ENCODE measurements at regions not wholly inside any gene's neighbourhood (a gene's known extent, or its start where the extent isn't known, plus 50 kb on each side); places are given as distances from the start of the nearest gene placed in this dataset.

DNA sequence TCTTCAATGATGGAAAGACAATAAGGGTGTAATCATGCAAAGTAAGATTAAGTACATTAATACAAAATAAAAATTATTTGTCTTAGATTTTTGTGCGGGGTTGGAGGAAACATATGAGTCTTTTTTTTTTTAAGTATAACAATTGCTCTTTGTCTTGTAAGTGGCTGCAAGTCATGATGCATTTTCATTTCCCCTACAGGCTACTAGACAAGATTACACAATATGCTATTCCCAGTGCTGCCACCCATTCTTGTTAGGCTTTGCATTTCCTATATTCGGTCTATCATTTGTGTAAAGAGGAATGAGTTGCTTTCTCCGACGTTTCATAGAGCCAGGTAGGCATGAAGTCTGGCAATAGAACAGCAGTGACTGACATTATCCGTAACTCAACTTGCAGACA is 294.2 kb upstream of the CYLC2 start:
- Histone ChIP-seq H3K79me2 (ENCODE audit: control insufficient read depth in 1 of 2, insufficient read depth in 2 of 2, low read length in 2 of 2) (no peaks in the 10 kb centered on the region), H3K56ac (replicated peaks; ENCODE audit: insufficient read length, low read depth, low read length) (no peak overlapping the region), H3K27ac (ENCODE audit: low read depth, low read length) (no peak overlapping the region), H2AFZ (ENCODE audit: low read length) (no peak overlapping the region), H3K14ac (ENCODE audit: insufficient read length) (no peak overlapping the region), H3K36me3 (ENCODE audit: control insufficient read depth in 2 of 4, insufficient read depth in 4 of 4, low read length in 3 of 4) (no peaks in the 10 kb centered on the region), H3K23ac (ENCODE audit: insufficient read length) (no peak overlapping the region), H3K4me3 (ENCODE audit: extremely low read depth in 1 of 4, insufficient read depth in 2 of 4, low read depth in 3 of 4, low read length in 4 of 4) (no peak overlapping the region), H2BK12ac (ENCODE audit: low read depth, low read length) (no peak overlapping the region), H4K20me1 (replicated peaks in 1 of 2; ENCODE audit: control insufficient read depth in 1 of 2, insufficient read depth in 2 of 2, low read length in 2 of 2) (no peaks in the 10 kb centered on the region), H3K79me1 (ENCODE audit: low read depth, low read length) (no peaks in the 10 kb centered on the region), H2BK20ac (ENCODE audit: low read length) (no peak overlapping the region), H3K4ac (replicated peaks; ENCODE audit: insufficient read length, low read depth, low read length) (no peak overlapping the region), H3K9ac (replicated peaks in 1 of 4; ENCODE audit: extremely low read depth in 1 of 4, low read depth in 3 of 4, low read length in 3 of 4) (no peak overlapping the region), H4K8ac (ENCODE audit: extremely low read depth, insufficient read depth, low read length) (no peak overlapping the region), H3K4me2 (ENCODE audit: insufficient read depth in 1 of 2, low read depth in 2 of 2, low read length in 2 of 2) (no peak overlapping the region), H2AK5ac (ENCODE audit: low read depth, low read length) (no peak overlapping the region), H4K5ac (ENCODE audit: insufficient read length, low read depth, low read length) (no peak overlapping the region), H3K4me1 (replicated peaks in 1 of 4; ENCODE audit: control insufficient read depth in 3 of 4, insufficient read depth in 4 of 4, low read length in 3 of 4) (no peaks in the 10 kb centered on the region; a peak in 1 of 7 replicates), H3K18ac (ENCODE audit: extremely low read depth, low read length) (no peak overlapping the region), H4K91ac (replicated peaks; ENCODE audit: insufficient read length, low read length) (no peak overlapping the region), H3K9me3 (ENCODE audit: insufficient read depth in 2 of 2, low read depth in 1 of 2, low read length in 1 of 2) (no peaks in the 10 kb centered on the region), H2BK5ac (ENCODE audit: low read depth, low read length) (no peak overlapping the region), H2BK120ac (replicated peaks; ENCODE audit: low read depth, low read length) (no peak overlapping the region), H3K23me2 (ENCODE audit: low read depth, low read length) (no peaks in the 10 kb centered on the region), H3K27me3 (replicated peaks in 1 of 4; ENCODE audit: control insufficient read depth in 3 of 4, extremely low read depth in 1 of 4, insufficient read depth in 3 of 4, low read length in 3 of 4) (no peaks in the 10 kb centered on the region), H2BK15ac (ENCODE audit: low read length) (no peak overlapping the region)
- 78% methylated on average over 5 of the region's 5 CpGs; no CpG with 5 or more reads in 1 of the 2 experiments for WGBS, 2 experiments (ENCODE audit: extremely low coverage in 1 of 2, insufficient coverage in 1 of 2, insufficient read length in 1 of 2, insufficient replicate concordance in 2 of 2, low coverage in 1 of 2, low lambda C conversion rate in 2 of 2, missing lambda C conversion rate in 1 of 2)
- ChIA-PET CTCF (ENCODE audit: partially characterized antibody) (no interaction called here), POLR2A (ENCODE audit: partially characterized antibody) (no interaction called here)
- FAIRE-seq (no peak), DNase-seq (ENCODE audit: low read depth in 1 of 2, low spot score in 2 of 2) (no peak)
- no peak for TF ChIP-seq SIRT6 (IDR thresholded peaks at IDR 0.05; ENCODE audit: low read length)
- TF ChIP-seq GTF2F1 (IDR thresholded peaks at IDR 0.05; ENCODE audit: borderline replicate concordance, low read depth, low read length) = no peak
- no peak for TF ChIP-seq NRF1 (IDR thresholded peaks at IDR 0.05; ENCODE audit: low read depth, low read length)
- no peak for TF ChIP-seq TEAD4 (IDR thresholded peaks at IDR 0.05; ENCODE audit: low read depth, low read length)
- no peak for TF ChIP-seq BACH1 (IDR thresholded peaks at IDR 0.05; ENCODE audit: low read length)
- TF ChIP-seq, protein P1, sequence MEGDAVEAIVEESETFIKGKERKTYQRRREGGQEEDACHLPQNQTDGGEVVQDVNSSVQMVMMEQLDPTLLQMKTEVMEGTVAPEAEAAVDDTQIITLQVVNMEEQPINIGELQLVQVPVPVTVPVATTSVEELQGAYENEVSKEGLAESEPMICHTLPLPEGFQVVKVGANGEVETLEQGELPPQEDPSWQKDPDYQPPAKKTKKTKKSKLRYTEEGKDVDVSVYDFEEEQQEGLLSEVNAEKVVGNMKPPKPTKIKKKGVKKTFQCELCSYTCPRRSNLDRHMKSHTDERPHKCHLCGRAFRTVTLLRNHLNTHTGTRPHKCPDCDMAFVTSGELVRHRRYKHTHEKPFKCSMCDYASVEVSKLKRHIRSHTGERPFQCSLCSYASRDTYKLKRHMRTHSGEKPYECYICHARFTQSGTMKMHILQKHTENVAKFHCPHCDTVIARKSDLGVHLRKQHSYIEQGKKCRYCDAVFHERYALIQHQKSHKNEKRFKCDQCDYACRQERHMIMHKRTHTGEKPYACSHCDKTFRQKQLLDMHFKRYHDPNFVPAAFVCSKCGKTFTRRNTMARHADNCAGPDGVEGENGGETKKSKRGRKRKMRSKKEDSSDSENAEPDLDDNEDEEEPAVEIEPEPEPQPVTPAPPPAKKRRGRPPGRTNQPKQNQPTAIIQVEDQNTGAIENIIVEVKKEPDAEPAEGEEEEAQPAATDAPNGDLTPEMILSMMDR (IDR thresholded peaks at IDR 0.05; ENCODE audit: control extremely low read depth in 1 of 3, insufficient read depth in 1 of 3, low read depth in 1 of 3, low read length in 3 of 3) = no peak
- no peak for TF ChIP-seq RNF2 (IDR thresholded peaks at IDR 0.05; ENCODE audit: borderline replicate concordance, low read depth, low read length, missing control alignments, poor library complexity, severe bottlenecking)
- TF ChIP-seq POU5F1 (IDR thresholded peaks at IDR 0.05; ENCODE audit: low read depth, low read length) = no peak
- TF ChIP-seq POLR2A (IDR thresholded peaks at IDR 0.05; ENCODE audit: control extremely low read depth in 1 of 2, low read depth in 2 of 2, low read length in 2 of 2) = no peak
- TF ChIP-seq EP300 (IDR thresholded peaks at IDR 0.05; ENCODE audit: borderline replicate concordance in 1 of 2, low read depth in 2 of 2, low read length in 2 of 2) = no peak
- TF ChIP-seq, protein P2, sequence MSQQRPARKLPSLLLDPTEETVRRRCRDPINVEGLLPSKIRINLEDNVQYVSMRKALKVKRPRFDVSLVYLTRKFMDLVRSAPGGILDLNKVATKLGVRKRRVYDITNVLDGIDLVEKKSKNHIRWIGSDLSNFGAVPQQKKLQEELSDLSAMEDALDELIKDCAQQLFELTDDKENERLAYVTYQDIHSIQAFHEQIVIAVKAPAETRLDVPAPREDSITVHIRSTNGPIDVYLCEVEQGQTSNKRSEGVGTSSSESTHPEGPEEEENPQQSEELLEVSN (IDR thresholded peaks at IDR 0.05) = no peak
- TF ChIP-seq GABPA (IDR thresholded peaks at IDR 0.05; ENCODE audit: borderline replicate concordance, insufficient read depth, low read length) = no peak

All from H1 (cell line).